GM10266 (cell line): ENCODE measurements at regions not wholly inside any gene's neighbourhood (a gene's known extent, or its start where the extent isn't known, plus 50 kb on each side); places are given as distances from the start of the nearest gene placed in this dataset.

ENCODE experiments used
- DNase-seq: peaks from one replicate; pipeline ENCODE4 v3.0.0; 2012; ENCODE audit errors: extremely low spot score
- TF ChIP-seq, protein P1 (sequence below): IDR thresholded peaks from 2 replicates; pipeline ENCODE4 v1.5.1; 2012; ENCODE audit warnings: mild to moderate bottlenecking, low read depth; ENCODE audit not compliant: control insufficient read depth, insufficient read depth; ENCODE audit errors: missing control alignments

DNA sequence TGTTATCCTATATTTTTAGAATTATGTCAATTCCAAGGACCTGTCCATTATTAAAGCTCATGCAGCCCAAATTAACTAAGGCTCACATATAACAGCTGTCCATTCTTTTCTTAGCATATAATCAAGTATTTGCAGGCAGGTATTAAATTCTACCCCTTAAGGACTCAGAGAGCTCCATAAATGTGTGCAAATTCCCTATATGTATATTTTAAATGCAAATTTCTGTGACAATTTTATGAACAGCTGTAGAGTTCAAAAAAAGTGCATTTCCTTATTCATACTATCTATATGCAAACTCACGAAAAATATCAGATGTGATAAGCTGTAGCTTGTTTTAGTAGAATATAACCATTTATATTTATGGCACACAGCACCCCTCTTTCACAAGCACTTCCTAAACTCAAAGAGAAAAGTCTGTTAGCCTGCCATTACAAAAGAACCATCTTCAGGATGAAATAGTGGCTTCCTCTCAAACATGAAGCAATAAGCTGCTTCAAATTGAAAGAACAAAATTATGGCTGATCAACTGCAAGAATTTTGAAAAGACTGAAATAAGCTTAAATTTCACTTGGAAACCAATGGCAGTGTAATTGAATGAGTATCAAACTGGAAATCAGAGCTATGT is 155.0 kb upstream of the REG3G start:
- TF ChIP-seq, protein P1, sequence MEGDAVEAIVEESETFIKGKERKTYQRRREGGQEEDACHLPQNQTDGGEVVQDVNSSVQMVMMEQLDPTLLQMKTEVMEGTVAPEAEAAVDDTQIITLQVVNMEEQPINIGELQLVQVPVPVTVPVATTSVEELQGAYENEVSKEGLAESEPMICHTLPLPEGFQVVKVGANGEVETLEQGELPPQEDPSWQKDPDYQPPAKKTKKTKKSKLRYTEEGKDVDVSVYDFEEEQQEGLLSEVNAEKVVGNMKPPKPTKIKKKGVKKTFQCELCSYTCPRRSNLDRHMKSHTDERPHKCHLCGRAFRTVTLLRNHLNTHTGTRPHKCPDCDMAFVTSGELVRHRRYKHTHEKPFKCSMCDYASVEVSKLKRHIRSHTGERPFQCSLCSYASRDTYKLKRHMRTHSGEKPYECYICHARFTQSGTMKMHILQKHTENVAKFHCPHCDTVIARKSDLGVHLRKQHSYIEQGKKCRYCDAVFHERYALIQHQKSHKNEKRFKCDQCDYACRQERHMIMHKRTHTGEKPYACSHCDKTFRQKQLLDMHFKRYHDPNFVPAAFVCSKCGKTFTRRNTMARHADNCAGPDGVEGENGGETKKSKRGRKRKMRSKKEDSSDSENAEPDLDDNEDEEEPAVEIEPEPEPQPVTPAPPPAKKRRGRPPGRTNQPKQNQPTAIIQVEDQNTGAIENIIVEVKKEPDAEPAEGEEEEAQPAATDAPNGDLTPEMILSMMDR, result no peak
- no peak for DNase-seq

- TF ChIP-seq, protein P1, result no peak
- DNase-seq, result no peak
These were observed 152.0 kb upstream of the REG3G start for GRCh38 chr2:78873526-78873925.

DNA sequence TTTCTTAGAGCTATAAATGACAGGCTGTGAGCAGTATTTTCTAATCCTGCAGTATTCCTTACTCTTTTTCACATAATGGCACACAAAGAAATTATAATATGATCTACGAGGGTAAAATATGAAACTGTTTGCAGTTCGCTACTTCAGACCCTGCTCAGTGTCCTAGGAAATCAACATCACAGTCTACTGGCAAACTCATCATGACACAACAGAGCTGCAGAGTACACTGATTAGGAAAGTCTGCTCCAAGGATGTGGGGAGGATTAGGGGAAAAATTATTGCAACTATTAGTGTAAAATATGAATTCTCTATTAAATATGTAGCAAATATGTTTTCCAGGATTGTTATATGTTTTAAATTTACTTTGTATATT is 149.2 kb upstream of the REG3G start:
- DNase-seq, result no peak
- TF ChIP-seq, protein P1, result no peak

GRCh38 chr2:78887446-78887845 is 138.1 kb upstream of the REG3G start:
- no peak for DNase-seq
- TF ChIP-seq, protein P1, result no peak

DNA sequence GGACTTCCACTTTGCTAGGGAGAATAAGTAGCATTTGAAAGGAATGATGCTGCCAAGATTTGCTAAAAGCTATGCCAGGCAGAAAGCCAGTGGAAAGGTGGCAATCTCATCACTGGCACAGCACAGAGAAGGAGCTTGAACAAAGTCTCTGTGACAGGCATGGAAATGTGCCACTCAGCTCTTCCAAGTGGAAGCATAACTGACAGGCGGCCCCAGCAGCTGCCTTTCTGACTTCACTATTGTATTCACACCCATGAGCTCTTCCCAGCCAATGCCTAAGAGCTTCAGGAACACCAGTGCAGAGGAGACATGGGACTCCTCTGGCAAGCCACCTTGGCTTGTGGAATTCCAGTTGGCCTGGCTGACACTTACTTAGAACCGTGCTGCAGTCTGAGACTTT is 134.6 kb upstream of the REG3G start:
- DNase-seq, result no peak
- TF ChIP-seq, protein P1, result no peak

DNA sequence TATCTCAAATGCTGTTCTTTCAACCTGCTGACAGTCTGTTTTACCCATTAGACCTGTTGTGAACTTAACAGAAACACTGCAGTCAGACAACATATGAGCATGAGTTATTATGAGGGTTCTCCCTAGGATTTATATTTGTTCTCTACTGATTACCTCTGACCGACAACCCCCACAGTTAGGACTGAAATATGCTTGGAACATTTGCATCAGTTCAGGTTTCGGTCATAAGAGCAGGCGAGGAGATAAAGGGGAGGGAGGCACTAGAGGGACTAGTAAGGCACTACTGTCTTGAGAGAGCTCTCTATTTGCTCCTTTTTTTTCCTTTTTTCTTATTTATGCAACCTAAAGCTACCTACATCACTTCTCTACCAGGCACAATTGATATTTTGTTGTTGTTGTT is 133.2 kb upstream of the REG3G start:
- DNase-seq, result no peak
- TF ChIP-seq, protein P1, result no peak

GRCh38 chr2:78895022-78895421 is 130.5 kb upstream of the REG3G start:
- DNase-seq, result no peak
- TF ChIP-seq, protein P1, result no peak
